GM06990 (cell line): ENCODE measurements at regions not wholly inside any gene's neighbourhood (a gene's known extent, or its start where the extent isn't known, plus 50 kb on each side); places are given as distances from the start of the nearest gene placed in this dataset.
A peak's percentile ranks its signal among the peaks of the same experiment; 100 is the strongest.

ENCODE experiments used
- DNase-seq: peaks from one replicate; pipeline ENCODE4 v3.0.0-alpha.2; 2011; ENCODE audit not compliant: insufficient read length; ENCODE audit errors: extremely low read depth
- H3K27me3 ChIP-seq: replicated peaks from 2 replicates; pipeline ENCODE4 v1.6.0; 2011; ENCODE audit warnings: low read length; ENCODE audit not compliant: control insufficient read depth, insufficient read depth
- H3K36me3 ChIP-seq: 2 replicates; pipeline ENCODE4 v1.5.1; 2011; ENCODE audit warnings: low read length; ENCODE audit not compliant: control insufficient read depth, insufficient read depth
- H3K4me3 ChIP-seq: replicated peaks from 2 replicates; pipeline ENCODE4 v1.5.1; 2011; ENCODE audit warnings: low read depth, mild to moderate bottlenecking, control low read depth, low read length
- CTCF ChIP-seq: IDR thresholded peaks from 2 replicates; pipeline ENCODE4 v1.5.1; 2011; ENCODE audit warnings: low read length, control low read depth, mild to moderate bottlenecking, inconsistent platforms; ENCODE audit not compliant: insufficient read depth, poor library complexity, severe bottlenecking

- Histone ChIP-seq H3K27me3 (peaks cover 2% of the 10 kb centered on the region; the same call in 1 of the 2 replicates), H3K4me3 (peak overlapping the region; percentile 67), H3K36me3 (no peaks in the 10 kb centered on the region)
- DNase-seq, result peak; percentile 27
- peak; percentile 1 for TF ChIP-seq CTCF
These were observed 112.7 kb downstream of the DHX15 start for GRCh38 chr4:24471486-24472160.

GRCh38 chr4:24470666-24471485 is 113.5 kb downstream of the DHX15 start:
- peak; percentile 47 for DNase-seq
- H3K4me3 ChIP-seq, result peak overlapping the region; percentile 67
- peaks cover 2% of the 10 kb centered on the region; the same call in 1 of the 2 replicates for H3K27me3 ChIP-seq
- H3K36me3 ChIP-seq, result no peaks in the 10 kb centered on the region
- peak; percentile 5 for TF ChIP-seq CTCF

- Histone ChIP-seq H3K4me3 (no peak overlapping the region), H3K36me3 (no peaks in the 10 kb centered on the region), H3K27me3 (peaks cover 2% of the 10 kb centered on the region; the same call in 1 of the 2 replicates)
- no peak for DNase-seq
- TF ChIP-seq CTCF, result no peak
These were observed 116.3 kb downstream of the DHX15 start for GRCh38 chr4:24468071-24468470.

GRCh38 chr4:24464566-24464965 is 119.8 kb downstream of the DHX15 start:
- H3K36me3 ChIP-seq, result no peaks in the 10 kb centered on the region
- DNase-seq, result no peak
- no peaks in the 10 kb centered on the region for H3K27me3 ChIP-seq
- no peak overlapping the region for H3K4me3 ChIP-seq
- TF ChIP-seq CTCF, result no peak

GRCh38 chr4:24456431-24456830 is 127.9 kb downstream of the DHX15 start:
- H3K27me3 ChIP-seq, result no peaks in the 10 kb centered on the region
- DNase-seq, result no peak
- no peaks in the 10 kb centered on the region for H3K36me3 ChIP-seq
- TF ChIP-seq CTCF, result no peak
- no peak overlapping the region for H3K4me3 ChIP-seq
